Fibroblast of lung (primary cell): ENCODE measurements at regions not wholly inside any gene's neighbourhood (a gene's known extent, or its start where the extent isn't known, plus 50 kb on each side); places are given as distances from the start of the nearest gene placed in this dataset.
A peak's percentile ranks its signal among the peaks of the same experiment; 100 is the strongest.
"Not testable (repeated sequence)": the region's sequence is repeated elsewhere in the genome, so short reads cannot be mapped to it uniquely, and the experiment has no call there.

Experiments
- DNase-seq, 2 donors: peaks; one replicate each; pipeline versions ENCODE4 v3.0.0 to v3.0.0-alpha.2; 2010; ENCODE audit warnings: low read depth in 2 of 2
- H2AFZ ChIP-seq: 2 replicates; pipeline ENCODE4 v1.5.1; 2012; ENCODE audit warnings: low read length, control low read depth, inconsistent platforms
- H3K27ac ChIP-seq: 2 replicates; pipeline ENCODE4 v1.5.1; 2011; ENCODE audit warnings: low read length, control low read depth; ENCODE audit not compliant: insufficient read depth
- H3K27me3 ChIP-seq: 2 replicates; pipeline ENCODE4 v1.5.1; 2011; ENCODE audit warnings: mild to moderate bottlenecking, low read length; ENCODE audit not compliant: control insufficient read depth, insufficient read depth
- H3K36me3 ChIP-seq: 2 replicates; pipeline ENCODE4 v1.5.1; 2011; ENCODE audit warnings: low read length; ENCODE audit not compliant: control insufficient read depth, insufficient read depth
- H3K4me1 ChIP-seq: 2 replicates; pipeline ENCODE4 v1.5.1; 2011; ENCODE audit warnings: low read length; ENCODE audit not compliant: control insufficient read depth, insufficient read depth; ENCODE audit errors: extremely low read depth
- H3K4me2 ChIP-seq: 2 replicates; pipeline ENCODE4 v1.5.1; 2011; ENCODE audit warnings: low read length, control low read depth; ENCODE audit not compliant: insufficient read depth; ENCODE audit errors: extremely low read depth
- H3K4me3 ChIP-seq, 4 experiments: fragments of 200-600 bp in 1 of 4; sonication (generic) in 1 of 4; replicated peaks in 1 of 4; 2 replicates each; pipeline ENCODE4 v1.5.1; 2011 to 2016; ENCODE audit warnings: low read length in 4 of 4, low read depth in 3 of 4, mild to moderate bottlenecking in 3 of 4, control low read depth in 2 of 4, inconsistent platforms in 1 of 4, mixed read lengths in 1 of 4; ENCODE audit not compliant: insufficient read depth in 1 of 4; ENCODE audit errors: control extremely low read depth in 1 of 4
- H3K79me2 ChIP-seq: 2 replicates; pipeline ENCODE4 v1.5.1; 2012; ENCODE audit warnings: mild to moderate bottlenecking, low read length, inconsistent platforms; ENCODE audit not compliant: control insufficient read depth, insufficient read depth
- H3K9ac ChIP-seq: 2 replicates; pipeline ENCODE4 v1.5.1; 2011; ENCODE audit warnings: mild to moderate bottlenecking, low read length, control low read depth; ENCODE audit not compliant: insufficient read depth
- H3K9me3 ChIP-seq: 2 replicates; pipeline ENCODE4 v1.5.1; 2012; ENCODE audit warnings: low read depth, low read length; ENCODE audit not compliant: control insufficient read depth, insufficient read depth
- H4K20me1 ChIP-seq: 2 replicates; pipeline ENCODE4 v1.5.1; 2011; ENCODE audit warnings: low read length; ENCODE audit not compliant: control insufficient read depth, insufficient read depth; ENCODE audit errors: extremely low read depth
- CTCF ChIP-seq, 2 donors: IDR thresholded peaks in 1 of 2; conservative IDR thresholded peaks in 1 of 2; 1 replicate in 1 of 2; 2 replicates in 1 of 2; pipeline ENCODE4 v1.5.1; 2011 to 2012; ENCODE audit warnings: low read length in 2 of 2, control low read depth in 1 of 2, inconsistent platforms in 1 of 2, low read depth in 1 of 2, mild to moderate bottlenecking in 1 of 2
- EZH2 ChIP-seq: IDR thresholded peaks from 2 replicates; pipeline ENCODE4 v1.5.1; 2012; ENCODE audit warnings: low read length, control low read depth, mild to moderate bottlenecking; ENCODE audit errors: missing control alignments

- TF ChIP-seq EZH2, result no peak
- TF ChIP-seq CTCF (conservative IDR thresholded peaks at IDR 0.05 in 1 of 2, IDR thresholded peaks at IDR 0.05 in 1 of 2; ENCODE audit: low read depth in 1 of 2, low read length in 2 of 2), result no peak
- H3K9me3 ChIP-seq, result no peaks in the 10 kb centered on the region
- H2AFZ ChIP-seq, result no peak overlapping the region
- no peak overlapping the region for H3K4me2 ChIP-seq
- no peak overlapping the region for H3K27ac ChIP-seq
- H3K9ac ChIP-seq, result no peak overlapping the region
- H3K36me3 ChIP-seq, result no peaks in the 10 kb centered on the region
- no peak for DNase-seq
- H4K20me1 ChIP-seq, result no peaks in the 10 kb centered on the region
- no peaks in the 10 kb centered on the region for H3K4me1 ChIP-seq
- H3K4me3 ChIP-seq, result no peak overlapping the region
- H3K79me2 ChIP-seq, result no peaks in the 10 kb centered on the region
- no peaks in the 10 kb centered on the region for H3K27me3 ChIP-seq
Observed at GRCh38 chr4:57945298-57945697, 835.1 kb upstream of the IGFBP7 start.

- Histone ChIP-seq H3K27ac (no peak overlapping the region), H3K27me3 (no peaks in the 10 kb centered on the region), H3K36me3 (no peaks in the 10 kb centered on the region), H3K4me1 (no peaks in the 10 kb centered on the region), H4K20me1 (no peaks in the 10 kb centered on the region), H3K79me2 (no peaks in the 10 kb centered on the region), H3K4me2 (no peak overlapping the region), H3K9ac (no peak overlapping the region), H3K9me3 (no peaks in the 10 kb centered on the region), H3K4me3 (no peak overlapping the region), H2AFZ (no peak overlapping the region)
- DNase-seq, result peak in 1 of 2 donors; percentile 37
- TF ChIP-seq CTCF (conservative IDR thresholded peaks at IDR 0.05 in 1 of 2, IDR thresholded peaks at IDR 0.05 in 1 of 2; ENCODE audit: low read depth in 1 of 2, low read length in 2 of 2), result no peak
- TF ChIP-seq EZH2, result no peak
Observed at GRCh38 chr4:57943682-57944081, 833.5 kb upstream of the IGFBP7 start.

- H3K27me3 ChIP-seq, H3K4me2 ChIP-seq, H4K20me1 ChIP-seq, DNase-seq, H3K4me1 ChIP-seq, H3K36me3 ChIP-seq, H3K9me3 ChIP-seq, H3K4me3 ChIP-seq, H3K79me2 ChIP-seq, H3K27ac ChIP-seq, H2AFZ ChIP-seq, H3K9ac ChIP-seq: not testable (repeated sequence)
Observed at GRCh38 chr4:57937326-57937725, 827.1 kb upstream of the IGFBP7 start.

GRCh38 chr4:57926311-57926710 lies 816.1 kb upstream of the IGFBP7 start:
- no peak for DNase-seq
- Histone ChIP-seq H2AFZ (no peak overlapping the region), H3K27ac (no peak overlapping the region), H4K20me1 (no peaks in the 10 kb centered on the region), H3K4me2 (no peak overlapping the region), H3K36me3 (no peaks in the 10 kb centered on the region), H3K27me3 (no peaks in the 10 kb centered on the region), H3K4me1 (no peaks in the 10 kb centered on the region), H3K4me3 (no peak overlapping the region), H3K9me3 (no peaks in the 10 kb centered on the region), H3K79me2 (no peaks in the 10 kb centered on the region), H3K9ac (no peak overlapping the region)
- TF ChIP-seq CTCF (conservative IDR thresholded peaks at IDR 0.05 in 1 of 2, IDR thresholded peaks at IDR 0.05 in 1 of 2; ENCODE audit: low read depth in 1 of 2, low read length in 2 of 2), result no peak
- TF ChIP-seq EZH2, result no peak
